ENCODE measurements at regions not wholly inside any gene's neighbourhood (a gene's known extent, or its start where the extent isn't known, plus 50 kb on each side); places are given as distances from the start of the nearest gene placed in this dataset.

GRCh38 chr4:187433141-187433540 is 562.4 kb upstream of the ZFP42 start (continued):
- TF ChIP-seq, protein P1, sequence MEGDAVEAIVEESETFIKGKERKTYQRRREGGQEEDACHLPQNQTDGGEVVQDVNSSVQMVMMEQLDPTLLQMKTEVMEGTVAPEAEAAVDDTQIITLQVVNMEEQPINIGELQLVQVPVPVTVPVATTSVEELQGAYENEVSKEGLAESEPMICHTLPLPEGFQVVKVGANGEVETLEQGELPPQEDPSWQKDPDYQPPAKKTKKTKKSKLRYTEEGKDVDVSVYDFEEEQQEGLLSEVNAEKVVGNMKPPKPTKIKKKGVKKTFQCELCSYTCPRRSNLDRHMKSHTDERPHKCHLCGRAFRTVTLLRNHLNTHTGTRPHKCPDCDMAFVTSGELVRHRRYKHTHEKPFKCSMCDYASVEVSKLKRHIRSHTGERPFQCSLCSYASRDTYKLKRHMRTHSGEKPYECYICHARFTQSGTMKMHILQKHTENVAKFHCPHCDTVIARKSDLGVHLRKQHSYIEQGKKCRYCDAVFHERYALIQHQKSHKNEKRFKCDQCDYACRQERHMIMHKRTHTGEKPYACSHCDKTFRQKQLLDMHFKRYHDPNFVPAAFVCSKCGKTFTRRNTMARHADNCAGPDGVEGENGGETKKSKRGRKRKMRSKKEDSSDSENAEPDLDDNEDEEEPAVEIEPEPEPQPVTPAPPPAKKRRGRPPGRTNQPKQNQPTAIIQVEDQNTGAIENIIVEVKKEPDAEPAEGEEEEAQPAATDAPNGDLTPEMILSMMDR (IDR thresholded peaks at IDR 0.05; ENCODE audit: control extremely low read depth in 1 of 3, insufficient read depth in 1 of 3, low read depth in 1 of 3, low read length in 3 of 3), result no peak
- TF ChIP-seq SIX5 (IDR thresholded peaks at IDR 0.05; ENCODE audit: low read depth, low read length), result no peak
- no peak for TF ChIP-seq TBP (IDR thresholded peaks at IDR 0.05; ENCODE audit: low read depth, low read length)
- no peak for TF ChIP-seq MAFK (IDR thresholded peaks at IDR 0.05; ENCODE audit: low read depth, low read length)
- no peak for TF ChIP-seq CBX5 (IDR thresholded peaks at IDR 0.05; ENCODE audit: low read depth, low read length)

All from H1 (cell line).